ENCODE measurements at regions not wholly inside any gene's neighbourhood (a gene's known extent, or its start where the extent isn't known, plus 50 kb on each side); places are given as distances from the start of the nearest gene placed in this dataset.

GRCh38 chr4:62415256-62415655 is 1215.1 kb downstream of the ADGRL3 start:
- H3K36me3 Mint-ChIP-seq (ENCODE audit: insufficient read depth, unreplicated experiment) = no peaks in the 10 kb centered on the region
- H3K27me3 Mint-ChIP-seq (ENCODE audit: unreplicated experiment) = no peaks in the 10 kb centered on the region
- BruUV-seq (replicated peaks) = no TSS peak
- TF ChIP-seq CTCF (IDR thresholded peaks at IDR 0.05; ENCODE audit: unreplicated experiment) = no peak
- H3K27ac Mint-ChIP-seq (ENCODE audit: unreplicated experiment) = no peak overlapping the region
- peaks cover 4% of the 10 kb centered on the region for H3K9me3 Mint-ChIP-seq (ENCODE audit: low read depth, unreplicated experiment)
- no peak overlapping the region for H3K4me3 Mint-ChIP-seq (ENCODE audit: low read depth, unreplicated experiment)
- no peak for DNase-seq
- H3K4me1 Mint-ChIP-seq (ENCODE audit: low read depth, unreplicated experiment) = no peaks in the 10 kb centered on the region
- CTCF ChIA-PET = no interaction called here
- intact Hi-C loops (cut with micrococcal nuclease; ENCODE audit: unreplicated experiment) = no loop called here

- intact Hi-C loops (cut with micrococcal nuclease; ENCODE audit: unreplicated experiment) = no loop called here
- TF ChIP-seq CTCF (IDR thresholded peaks at IDR 0.05; ENCODE audit: unreplicated experiment) = no peak
- no peak overlapping the region for H3K4me3 Mint-ChIP-seq (ENCODE audit: low read depth, unreplicated experiment)
- DNase-seq = no peak
- BruUV-seq (replicated peaks) = no TSS peak
- no peaks in the 10 kb centered on the region for H3K4me1 Mint-ChIP-seq (ENCODE audit: low read depth, unreplicated experiment)
- H3K36me3 Mint-ChIP-seq (ENCODE audit: insufficient read depth, unreplicated experiment) = no peaks in the 10 kb centered on the region
- peaks cover 6% of the 10 kb centered on the region for H3K9me3 Mint-ChIP-seq (ENCODE audit: low read depth, unreplicated experiment)
- CTCF ChIA-PET = no interaction called here
- H3K27ac Mint-ChIP-seq (ENCODE audit: unreplicated experiment) = no peak overlapping the region
- no peaks in the 10 kb centered on the region for H3K27me3 Mint-ChIP-seq (ENCODE audit: unreplicated experiment)
Observed at GRCh38 chr4:62414563-62414962, 1214.4 kb downstream of the ADGRL3 start.

- H3K4me1 Mint-ChIP-seq (ENCODE audit: low read depth, unreplicated experiment) = no peaks in the 10 kb centered on the region
- H3K27me3 Mint-ChIP-seq (ENCODE audit: unreplicated experiment) = no peaks in the 10 kb centered on the region
- H3K36me3 Mint-ChIP-seq (ENCODE audit: insufficient read depth, unreplicated experiment) = no peaks in the 10 kb centered on the region
- no peak overlapping the region for H3K27ac Mint-ChIP-seq (ENCODE audit: unreplicated experiment)
- no peak for TF ChIP-seq CTCF (IDR thresholded peaks at IDR 0.05; ENCODE audit: unreplicated experiment)
- intact Hi-C loops (cut with micrococcal nuclease; ENCODE audit: unreplicated experiment) = no loop called here
- no peak overlapping the region for H3K4me3 Mint-ChIP-seq (ENCODE audit: low read depth, unreplicated experiment)
- no TSS peak for BruUV-seq (replicated peaks)
- peaks cover 8% of the 10 kb centered on the region for H3K9me3 Mint-ChIP-seq (ENCODE audit: low read depth, unreplicated experiment)
- no peak for DNase-seq
- CTCF ChIA-PET = no interaction called here
Observed at GRCh38 chr4:62410371-62411003, 1210.4 kb downstream of the ADGRL3 start.

GRCh38 chr4:62408454-62408853 is 1208.3 kb downstream of the ADGRL3 start:
- Mint-ChIP-seq H3K27ac (ENCODE audit: unreplicated experiment) (no peak overlapping the region), H3K4me1 (ENCODE audit: low read depth, unreplicated experiment) (no peaks in the 10 kb centered on the region), H3K36me3 (ENCODE audit: insufficient read depth, unreplicated experiment) (no peaks in the 10 kb centered on the region), H3K9me3 (ENCODE audit: low read depth, unreplicated experiment) (peaks cover 8% of the 10 kb centered on the region), H3K4me3 (ENCODE audit: low read depth, unreplicated experiment) (no peak overlapping the region), H3K27me3 (ENCODE audit: unreplicated experiment) (no peaks in the 10 kb centered on the region)
- no peak for DNase-seq
- no TSS peak for BruUV-seq (replicated peaks)
- intact Hi-C loops (cut with micrococcal nuclease; ENCODE audit: unreplicated experiment) = no loop called here
- TF ChIP-seq CTCF (IDR thresholded peaks at IDR 0.05; ENCODE audit: unreplicated experiment) = no peak
- CTCF ChIA-PET = interaction anchor here (0.6 kb wide), 1 partner anchor 265 kb away, joined by 7 read pairs; no protein-coding TSS in a partner anchor
